Pancreas (tissue), 10 donors: ENCODE measurements at regions not wholly inside any gene's neighbourhood (a gene's known extent, or its start where the extent isn't known, plus 50 kb on each side); places are given as distances from the start of the nearest gene placed in this dataset.
A peak's percentile ranks its signal among the peaks of the same experiment; 100 is the strongest.
"Not testable (repeated sequence)": the region's sequence is repeated elsewhere in the genome, so short reads cannot be mapped to it uniquely, and the experiment has no call there.

Source experiments
- ATAC-seq, 4 donors: fragments of 200-7000 bp; cut with Tn5 transposase; one replicate each; pipeline versions ENCODE4 v1.8.0 to v1.9.1; 2020; ENCODE audit warnings: mild to moderate bottlenecking in 4 of 4, moderate library complexity in 4 of 4
- DNase-seq, 6 donors: peaks; one replicate each; pipeline ENCODE4 v3.0.0-alpha.2; 2020
- FAIRE-seq: peaks from 2 replicates; lab custom pipeline; 2012; peaks lifted over from hg19 to GRCh38; lab: Jason Lieb, UNC
- H3K27ac ChIP-seq, 4 donors: fragments of 200-600 bp; sonication (generic); 1 replicate in 3 of 4; 2 replicates in 1 of 4; pipeline versions ENCODE4 v1.5.0 to v1.8.0; 2020
- H3K27me3 ChIP-seq, 4 donors: fragments of 200-600 bp; one replicate each; pipeline ENCODE4 v1.8.0; 2021
- H3K36me3 ChIP-seq, 3 donors: fragments of 200-600 bp; sonication (generic) in 1 of 3; one replicate each; pipeline versions ENCODE4 v1.5.0 to v1.8.0; 2020 to 2021
- H3K4me1 ChIP-seq, 3 donors: fragments of 200-600 bp; one replicate each; pipeline ENCODE4 v1.8.0; 2021
- H3K4me3 ChIP-seq, 4 donors: fragments of 200-600 bp; sonication (generic) in 2 of 4; one replicate each; pipeline versions ENCODE4 v1.5.0 to v1.8.0; 2020 to 2021
- H3K9me3 ChIP-seq, 4 donors: fragments of 200-600 bp; one replicate each; pipeline ENCODE4 v1.8.0; 2021
- CTCF ChIP-seq, 4 donors: fragments of 200-600 bp; sonication (generic) in 3 of 4; IDR thresholded peaks; one replicate each; pipeline versions ENCODE4 v1.5.0 to v1.8.0; 2021; ENCODE audit warnings: antibody characterized with exemption in 4 of 4
- WGBS, 2 donors: extraction: QIAGEN DNeasy Blood & Tissue Kit; methylation state at CpG; one replicate each; pipeline ENCODE4 v1.1.7; 2013; 5-methylcytosine and 5-hydroxymethylcytosine counted together
- intact Hi-C, 3 donors: fragments of 100-400 bp; cut with DNase I; formaldehyde crosslinking; loops; one replicate each; pipeline versions ENCODE4 v1.11.1 to v1.14.2; 2022
- donor health status: healthy with polysubstance abuse.
- donor health status: DM: no; HTN: no; CAD: no; lungs with moderate emphysema.
- donor health status: DM: no; HTN: no; CAD: no.
- donor health status: control.
- donor health status: control.
- donor health status: Bipolar disorder and iron deficiency.
- donor health status: DM: yes; HTN: yes; CAD: no.
- donor health status: DM: no; HTN: no; CAD: no.
- donor health status: DM: no; HTN: no; CAD: no.
- donor health status: DM: yes; HTN: yes; CAD: no.

- TF ChIP-seq CTCF (IDR thresholded peaks at IDR 0.05): no peak
- no peaks in the 10 kb centered on the region for H3K4me1 ChIP-seq
- no peak overlapping the region for H3K27ac ChIP-seq
- no peak overlapping the region for H3K4me3 ChIP-seq
- 83 to 91% methylated on average over 5 of the region's 5 CpGs for WGBS, 2 donors
- DNase-seq: no peak
- H3K36me3 ChIP-seq: no peaks in the 10 kb centered on the region
- no peaks in the 10 kb centered on the region for H3K27me3 ChIP-seq
- no peaks in the 10 kb centered on the region for H3K9me3 ChIP-seq
- intact Hi-C loops: no loop called here
- ATAC-seq: no peak
- FAIRE-seq: no peak
These were observed 232.6 kb downstream of the BAMBI start for GRCh38 chr10:28909875-28910274.

- H3K9me3 ChIP-seq: no peaks in the 10 kb centered on the region
- ATAC-seq (peak in 2 of 4 donors; percentile 20 to 53), FAIRE-seq (no peak), DNase-seq (no peak)
- H3K36me3 ChIP-seq: no peaks in the 10 kb centered on the region
- H3K4me3 ChIP-seq: no peak overlapping the region
- WGBS, 2 donors: 53 to 67% methylated on average over 3 of the region's 3 CpGs
- TF ChIP-seq CTCF (IDR thresholded peaks at IDR 0.05): no peak
- H3K4me1 ChIP-seq: no peaks in the 10 kb centered on the region
- H3K27ac ChIP-seq: no peak overlapping the region
- intact Hi-C loops: no loop called here
- no peaks in the 10 kb centered on the region for H3K27me3 ChIP-seq
These were observed 233.6 kb downstream of the BAMBI start for GRCh38 chr10:28910956-28911355.

- FAIRE-seq, ATAC-seq, H3K36me3 ChIP-seq, H3K4me3 ChIP-seq, H3K4me1 ChIP-seq, intact Hi-C loops, H3K9me3 ChIP-seq, H3K27ac ChIP-seq, H3K27me3 ChIP-seq, DNase-seq: not testable (repeated sequence)
- WGBS, 2 donors: 78 to 87% methylated on average over 8 of the region's 8 CpGs
These were observed 234.2 kb downstream of the BAMBI start for GRCh38 chr10:28911511-28911910.

GRCh38 chr10:28912017-28912783 is 234.9 kb downstream of the BAMBI start:
- FAIRE-seq: no peak
- intact Hi-C loops: no loop called here
- no peak for DNase-seq
- no peak for TF ChIP-seq CTCF (IDR thresholded peaks at IDR 0.05)
- 89 to 94% methylated on average over 9 of the region's 9 CpGs for WGBS, 2 donors
- Histone ChIP-seq H3K4me1 (no peaks in the 10 kb centered on the region), H3K27ac (no peak overlapping the region), H3K4me3 (no peak overlapping the region), H3K9me3 (no peaks in the 10 kb centered on the region), H3K36me3 (no peaks in the 10 kb centered on the region), H3K27me3 (no peaks in the 10 kb centered on the region)
- ATAC-seq: no peak

- peak in 3 of 4 donors; percentile 58 to 65 (median 63) for ATAC-seq
- WGBS, 2 donors: 56 to 61% methylated on average over 12 of the region's 12 CpGs
- peak in 2 of 6 donors; percentile 9 to 32 for DNase-seq
These were observed 236.3 kb downstream of the BAMBI start for GRCh38 chr10:28913436-28914237.

More at GRCh38 chr10:28913436-28914237, 236.3 kb downstream of the BAMBI start:
- H3K9me3 ChIP-seq: no peaks in the 10 kb centered on the region
- no peak for TF ChIP-seq CTCF (IDR thresholded peaks at IDR 0.05)
- H3K36me3 ChIP-seq: no peaks in the 10 kb centered on the region
- intact Hi-C loops: no loop called here
- no peak overlapping the region for H3K27ac ChIP-seq
- H3K4me1 ChIP-seq: no peaks in the 10 kb centered on the region
- no peak for FAIRE-seq
- no peaks in the 10 kb centered on the region for H3K27me3 ChIP-seq
- no peak overlapping the region for H3K4me3 ChIP-seq
